ENCODE measurements at regions not wholly inside any gene's neighbourhood (a gene's known extent, or its start where the extent isn't known, plus 50 kb on each side); places are given as distances from the start of the nearest gene placed in this dataset.

DNA sequence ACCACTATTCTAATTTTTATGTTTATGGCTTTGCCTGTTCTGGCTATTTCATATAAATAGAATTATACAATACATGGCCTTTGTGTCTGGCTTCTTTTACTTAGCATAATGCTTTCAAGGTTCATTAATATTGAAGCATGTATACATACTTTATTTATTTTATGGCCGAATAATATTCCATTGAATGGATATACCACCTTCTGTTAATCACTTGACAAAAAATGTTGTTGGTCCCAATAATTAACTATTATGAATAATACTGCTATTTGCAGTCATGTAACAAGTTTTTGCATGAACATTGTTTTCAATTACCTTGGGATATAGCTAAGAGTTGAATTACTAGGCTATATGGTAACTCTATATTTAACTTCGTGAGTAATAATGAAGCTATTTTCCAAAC, 767.5 kb downstream of the INHBA start:
- Histone ChIP-seq H3K4me1 (ENCODE audit: control insufficient read depth, insufficient read depth, low read length) (no peaks in the 10 kb centered on the region), H3K9me3 (ENCODE audit: control insufficient read depth, low read length) (peaks cover 7% of the 10 kb centered on the region), H3K4me3 (ENCODE audit: low read length) (no peak overlapping the region), H3K27ac (ENCODE audit: low read depth, low read length) (no peak overlapping the region), H3K36me3 (ENCODE audit: control insufficient read depth, insufficient read depth, low read length) (no peaks in the 10 kb centered on the region), H3K27me3 (ENCODE audit: control insufficient read depth, insufficient read depth, low read length, poor library complexity, severe bottlenecking) (no peaks in the 10 kb centered on the region), H3K9ac (ENCODE audit: extremely low read depth, low read length, poor library complexity, severe bottlenecking) (no peak overlapping the region)
- 100% methylated on average over 1 of the region's 2 CpGs; no CpG with 5 or more reads in 1 of the 2 experiments for WGBS, 2 experiments (ENCODE audit: insufficient coverage in 1 of 2, insufficient read length in 1 of 2)
- H3K4me1 Mint-ChIP-seq, result no peaks in the 10 kb centered on the region
- no peak overlapping the region for H3K4me3 Mint-ChIP-seq
- H3K27ac Mint-ChIP-seq, result no peak overlapping the region
- TF ChIP-seq, protein P1, sequence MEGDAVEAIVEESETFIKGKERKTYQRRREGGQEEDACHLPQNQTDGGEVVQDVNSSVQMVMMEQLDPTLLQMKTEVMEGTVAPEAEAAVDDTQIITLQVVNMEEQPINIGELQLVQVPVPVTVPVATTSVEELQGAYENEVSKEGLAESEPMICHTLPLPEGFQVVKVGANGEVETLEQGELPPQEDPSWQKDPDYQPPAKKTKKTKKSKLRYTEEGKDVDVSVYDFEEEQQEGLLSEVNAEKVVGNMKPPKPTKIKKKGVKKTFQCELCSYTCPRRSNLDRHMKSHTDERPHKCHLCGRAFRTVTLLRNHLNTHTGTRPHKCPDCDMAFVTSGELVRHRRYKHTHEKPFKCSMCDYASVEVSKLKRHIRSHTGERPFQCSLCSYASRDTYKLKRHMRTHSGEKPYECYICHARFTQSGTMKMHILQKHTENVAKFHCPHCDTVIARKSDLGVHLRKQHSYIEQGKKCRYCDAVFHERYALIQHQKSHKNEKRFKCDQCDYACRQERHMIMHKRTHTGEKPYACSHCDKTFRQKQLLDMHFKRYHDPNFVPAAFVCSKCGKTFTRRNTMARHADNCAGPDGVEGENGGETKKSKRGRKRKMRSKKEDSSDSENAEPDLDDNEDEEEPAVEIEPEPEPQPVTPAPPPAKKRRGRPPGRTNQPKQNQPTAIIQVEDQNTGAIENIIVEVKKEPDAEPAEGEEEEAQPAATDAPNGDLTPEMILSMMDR (conservative IDR thresholded peaks at IDR 0.05), result no peak
- H3K9me3 Mint-ChIP-seq, result peaks cover 6% of the 10 kb centered on the region
- no peaks in the 10 kb centered on the region for H3K27me3 Mint-ChIP-seq (ENCODE audit: insufficient read depth)
- H3K36me3 Mint-ChIP-seq (ENCODE audit: low read depth), result no peaks in the 10 kb centered on the region
- no peak for DNase-seq

DNA sequence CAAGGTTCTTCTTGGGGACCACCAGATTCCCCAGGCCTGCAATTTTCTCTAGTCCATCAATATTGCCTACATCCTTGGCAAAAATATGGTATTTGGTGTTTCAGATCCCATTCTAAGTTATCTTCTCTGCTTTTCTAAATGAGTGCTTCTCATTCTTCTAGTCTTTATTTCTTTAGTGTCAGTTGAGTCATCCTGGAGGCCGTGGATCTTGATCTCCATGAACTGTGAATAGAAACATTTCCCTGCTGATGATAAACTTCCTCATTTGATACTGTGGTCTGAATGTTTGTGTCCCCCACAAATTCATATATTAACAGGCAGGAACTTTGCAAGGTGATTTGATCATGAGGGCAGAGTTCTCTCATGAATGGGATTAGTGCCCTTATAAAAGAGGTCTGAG, 779.3 kb downstream of the INHBA start:
- TF ChIP-seq, protein P1 (conservative IDR thresholded peaks at IDR 0.05), result no peak

DNA sequence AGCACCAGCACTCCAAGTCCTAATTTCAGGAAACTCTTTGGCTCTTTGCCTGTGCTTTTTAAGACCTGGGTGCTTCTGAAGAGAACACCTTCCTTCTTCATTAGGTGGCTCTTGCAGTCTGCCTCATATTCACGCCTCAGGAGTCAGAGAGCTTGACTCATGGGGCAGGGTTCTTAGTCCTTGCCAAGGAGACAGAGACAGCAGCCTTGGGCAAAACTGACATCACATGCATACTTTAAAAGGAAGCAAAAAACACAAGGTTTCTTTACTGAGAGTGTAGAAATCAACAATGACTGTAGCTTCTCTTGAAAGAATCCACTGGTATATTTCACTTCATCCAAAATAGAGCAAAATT, 780.6 kb downstream of the INHBA start:
- TF ChIP-seq, protein P1 (conservative IDR thresholded peaks at IDR 0.05), result no peak
- H3K36me3 ChIP-seq (ENCODE audit: control insufficient read depth, insufficient read depth, low read length), result no peaks in the 10 kb centered on the region
- no peak for DNase-seq
- Mint-ChIP-seq H3K27ac (no peak overlapping the region), H3K27me3 (ENCODE audit: insufficient read depth) (no peaks in the 10 kb centered on the region), H3K36me3 (ENCODE audit: low read depth) (no peaks in the 10 kb centered on the region), H3K4me3 (no peak overlapping the region), H3K9me3 (peaks cover 3% of the 10 kb centered on the region), H3K4me1 (no peaks in the 10 kb centered on the region)
- 97 to 100% methylated on average over 1 of the region's 1 CpG for WGBS, 2 experiments (ENCODE audit: insufficient coverage in 1 of 2, insufficient read length in 1 of 2)
- no peaks in the 10 kb centered on the region for H3K27me3 ChIP-seq (ENCODE audit: control insufficient read depth, insufficient read depth, low read length, poor library complexity, severe bottlenecking)
- H3K27ac ChIP-seq (ENCODE audit: low read depth, low read length), result no peak overlapping the region
- no peaks in the 10 kb centered on the region for H3K9me3 ChIP-seq (ENCODE audit: control insufficient read depth, low read length)
- no peak overlapping the region for H3K9ac ChIP-seq (ENCODE audit: extremely low read depth, low read length, poor library complexity, severe bottlenecking)
- H3K4me1 ChIP-seq (ENCODE audit: control insufficient read depth, insufficient read depth, low read length), result no peaks in the 10 kb centered on the region
- H3K4me3 ChIP-seq (ENCODE audit: low read length), result no peak overlapping the region

More for the DNA sequence above, 779.3 kb downstream of the INHBA start:
- H3K27me3 ChIP-seq (ENCODE audit: control insufficient read depth, insufficient read depth, low read length, poor library complexity, severe bottlenecking), result no peaks in the 10 kb centered on the region
- no peak overlapping the region for H3K9ac ChIP-seq (ENCODE audit: extremely low read depth, low read length, poor library complexity, severe bottlenecking)
- H3K27ac ChIP-seq (ENCODE audit: low read depth, low read length), result no peak overlapping the region
- H3K36me3 ChIP-seq (ENCODE audit: control insufficient read depth, insufficient read depth, low read length), result no peaks in the 10 kb centered on the region
- Mint-ChIP-seq H3K4me3 (no peak overlapping the region), H3K4me1 (no peaks in the 10 kb centered on the region), H3K27ac (no peak overlapping the region), H3K36me3 (ENCODE audit: low read depth) (no peaks in the 10 kb centered on the region), H3K9me3 (peaks cover 3% of the 10 kb centered on the region), H3K27me3 (ENCODE audit: insufficient read depth) (no peaks in the 10 kb centered on the region)
- 89 to 94% methylated on average over 1 of the region's 1 CpG for WGBS, 2 experiments (ENCODE audit: insufficient coverage in 1 of 2, insufficient read length in 1 of 2)
- no peaks in the 10 kb centered on the region for H3K9me3 ChIP-seq (ENCODE audit: control insufficient read depth, low read length)
- no peaks in the 10 kb centered on the region for H3K4me1 ChIP-seq (ENCODE audit: control insufficient read depth, insufficient read depth, low read length)
- no peak for DNase-seq
- H3K4me3 ChIP-seq (ENCODE audit: low read length), result no peak overlapping the region
